ENCODE measurements at regions not wholly inside any gene's neighbourhood (a gene's known extent, or its start where the extent isn't known, plus 50 kb on each side); places are given as distances from the start of the nearest gene placed in this dataset.

- no peaks in the 10 kb centered on the region for H3K9me3 ChIP-seq (ENCODE audit: insufficient read depth, low read length)
- peak overlapping the region; percentile 17 for H2AFZ ChIP-seq (ENCODE audit: low read depth, low read length, severe bottlenecking)
- no peak overlapping the region for H3K4me3 ChIP-seq (ENCODE audit: insufficient read depth, low read length, poor library complexity, severe bottlenecking)
- no peaks in the 10 kb centered on the region for H4K20me1 ChIP-seq (ENCODE audit: low read depth, low read length)
- no peaks in the 10 kb centered on the region for H3K36me3 ChIP-seq (ENCODE audit: low read length)
- H3K27ac ChIP-seq (ENCODE audit: low read depth, low read length) = no peak overlapping the region
- no peaks in the 10 kb centered on the region for H3K27me3 ChIP-seq (ENCODE audit: low read length)
- H3K9ac ChIP-seq (ENCODE audit: low read length) = no peak overlapping the region
- H3K9me2 ChIP-seq (replicated peaks; ENCODE audit: insufficient read depth, low read length) = no peaks in the 10 kb centered on the region
- no peaks in the 10 kb centered on the region for H3K79me2 ChIP-seq (ENCODE audit: insufficient read depth, low read length)
- no peak for TF ChIP-seq CTCF (IDR thresholded peaks at IDR 0.05; ENCODE audit: insufficient read depth, low read length, poor library complexity, severe bottlenecking)
- no peak for TF ChIP-seq EZH2phosphoT487 (conservative IDR thresholded peaks at IDR 0.05; ENCODE audit: low read length)
- H3K4me2 ChIP-seq (ENCODE audit: low read depth, low read length, poor library complexity, severe bottlenecking) = no peak overlapping the region
- H3F3A ChIP-seq (ENCODE audit: insufficient read depth) = no peaks in the 10 kb centered on the region
These were observed 685.3 kb upstream of the ADGRL2 start for GRCh38 chr1:81115422-81115821.

GRCh38 chr1:81114191-81114590, 686.5 kb upstream of the ADGRL2 start:
- Histone ChIP-seq H3K9me3 (ENCODE audit: insufficient read depth, low read length) (no peaks in the 10 kb centered on the region), H3F3A (ENCODE audit: insufficient read depth) (no peaks in the 10 kb centered on the region), H3K4me2 (ENCODE audit: low read depth, low read length, poor library complexity, severe bottlenecking) (no peak overlapping the region), H3K27ac (ENCODE audit: low read depth, low read length) (no peak overlapping the region), H3K27me3 (ENCODE audit: low read length) (no peaks in the 10 kb centered on the region), H3K9ac (ENCODE audit: low read length) (no peak overlapping the region), H3K36me3 (ENCODE audit: low read length) (no peaks in the 10 kb centered on the region), H3K9me2 (replicated peaks; ENCODE audit: insufficient read depth, low read length) (no peaks in the 10 kb centered on the region), H3K79me2 (ENCODE audit: insufficient read depth, low read length) (no peaks in the 10 kb centered on the region), H2AFZ (ENCODE audit: low read depth, low read length, severe bottlenecking) (no peak overlapping the region), H3K4me3 (ENCODE audit: insufficient read depth, low read length, poor library complexity, severe bottlenecking) (no peak overlapping the region), H4K20me1 (ENCODE audit: low read depth, low read length) (no peaks in the 10 kb centered on the region)
- TF ChIP-seq CTCF (IDR thresholded peaks at IDR 0.05; ENCODE audit: insufficient read depth, low read length, poor library complexity, severe bottlenecking) (no peak), EZH2phosphoT487 (conservative IDR thresholded peaks at IDR 0.05; ENCODE audit: low read length) (no peak)

GRCh38 chr1:81113688-81114087, 687.0 kb upstream of the ADGRL2 start:
- H3K4me3 ChIP-seq (ENCODE audit: insufficient read depth, low read length, poor library complexity, severe bottlenecking) = no peak overlapping the region
- no peaks in the 10 kb centered on the region for H3K27me3 ChIP-seq (ENCODE audit: low read length)
- H3K27ac ChIP-seq (ENCODE audit: low read depth, low read length) = no peak overlapping the region
- no peak for TF ChIP-seq CTCF (IDR thresholded peaks at IDR 0.05; ENCODE audit: insufficient read depth, low read length, poor library complexity, severe bottlenecking)
- TF ChIP-seq EZH2phosphoT487 (conservative IDR thresholded peaks at IDR 0.05; ENCODE audit: low read length) = no peak
- H3K36me3 ChIP-seq (ENCODE audit: low read length) = no peaks in the 10 kb centered on the region
- H3K9me3 ChIP-seq (ENCODE audit: insufficient read depth, low read length) = no peaks in the 10 kb centered on the region
- no peak overlapping the region for H2AFZ ChIP-seq (ENCODE audit: low read depth, low read length, severe bottlenecking)
- H3K9me2 ChIP-seq (replicated peaks; ENCODE audit: insufficient read depth, low read length) = no peaks in the 10 kb centered on the region
- H3F3A ChIP-seq (ENCODE audit: insufficient read depth) = no peaks in the 10 kb centered on the region
- no peaks in the 10 kb centered on the region for H4K20me1 ChIP-seq (ENCODE audit: low read depth, low read length)
- H3K79me2 ChIP-seq (ENCODE audit: insufficient read depth, low read length) = no peaks in the 10 kb centered on the region
- no peak overlapping the region for H3K9ac ChIP-seq (ENCODE audit: low read length)
- no peak overlapping the region for H3K4me2 ChIP-seq (ENCODE audit: low read depth, low read length, poor library complexity, severe bottlenecking)

Measured in SU-DHL-6 (cell line).